ENCODE measurements at regions not wholly inside any gene's neighbourhood (a gene's known extent, or its start where the extent isn't known, plus 50 kb on each side); places are given as distances from the start of the nearest gene placed in this dataset.

DNA sequence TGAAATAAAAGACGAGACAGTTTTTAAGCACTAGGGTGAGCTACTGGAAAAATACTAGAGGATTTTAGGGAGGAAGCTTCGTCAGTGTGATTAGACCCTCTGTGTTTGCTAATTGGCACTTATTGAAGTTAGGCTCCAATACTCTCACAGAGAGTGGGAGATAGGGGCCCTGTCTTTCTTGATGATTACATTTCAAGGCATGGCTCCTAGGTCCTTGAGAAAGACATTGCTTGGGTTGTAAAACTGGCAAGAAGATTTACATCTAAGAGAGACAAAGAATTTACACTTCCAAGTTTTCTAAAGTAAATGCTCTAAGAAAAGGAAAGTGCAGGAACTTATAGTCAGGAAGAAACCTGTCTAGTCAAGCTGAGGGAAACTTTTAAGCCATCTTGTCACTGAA lies 183.2 kb downstream of the C12orf50 start:
- intact Hi-C loops (cut with micrococcal nuclease), result no loop called here

DNA sequence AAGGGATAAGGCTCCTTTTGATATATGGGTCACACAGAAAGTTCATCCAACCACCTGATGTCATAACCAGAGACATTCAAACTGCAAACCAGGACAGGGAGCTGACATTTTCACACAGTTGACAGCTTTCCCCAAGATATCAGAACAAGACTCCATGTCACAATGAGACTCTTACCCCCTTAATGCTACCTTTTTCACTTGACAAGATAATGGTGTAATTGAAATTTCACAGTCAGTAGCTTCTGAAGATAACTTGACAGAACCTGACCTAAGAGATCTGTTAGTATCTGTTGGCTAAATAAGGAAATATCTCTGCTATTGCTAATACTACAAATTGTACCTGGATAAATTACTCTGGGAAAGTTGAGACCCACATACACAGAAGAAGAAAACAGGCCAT lies 187.3 kb downstream of the C12orf50 start:
- intact Hi-C loops (cut with micrococcal nuclease), result no loop called here

DNA sequence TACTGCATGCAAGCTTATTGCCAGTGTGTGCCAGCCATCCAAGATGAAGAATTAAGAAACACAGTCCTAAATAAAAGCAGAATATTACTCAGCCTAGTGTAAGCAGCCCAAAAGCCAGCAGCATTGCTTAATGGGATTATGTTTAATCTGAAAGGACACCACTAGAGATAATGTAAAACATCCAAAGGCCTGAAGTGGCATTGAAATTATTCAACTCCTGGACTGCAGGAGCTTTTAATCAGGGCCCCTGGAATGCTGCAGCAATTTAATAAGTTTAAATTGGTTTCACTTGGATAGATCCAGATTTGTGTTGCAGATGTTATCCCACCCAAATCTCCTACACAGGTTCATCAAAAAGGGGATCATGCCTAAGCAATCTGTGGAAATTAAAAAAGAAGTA lies 193.0 kb downstream of the C12orf50 start:
- intact Hi-C loops (cut with micrococcal nuclease), result no loop called here

DNA sequence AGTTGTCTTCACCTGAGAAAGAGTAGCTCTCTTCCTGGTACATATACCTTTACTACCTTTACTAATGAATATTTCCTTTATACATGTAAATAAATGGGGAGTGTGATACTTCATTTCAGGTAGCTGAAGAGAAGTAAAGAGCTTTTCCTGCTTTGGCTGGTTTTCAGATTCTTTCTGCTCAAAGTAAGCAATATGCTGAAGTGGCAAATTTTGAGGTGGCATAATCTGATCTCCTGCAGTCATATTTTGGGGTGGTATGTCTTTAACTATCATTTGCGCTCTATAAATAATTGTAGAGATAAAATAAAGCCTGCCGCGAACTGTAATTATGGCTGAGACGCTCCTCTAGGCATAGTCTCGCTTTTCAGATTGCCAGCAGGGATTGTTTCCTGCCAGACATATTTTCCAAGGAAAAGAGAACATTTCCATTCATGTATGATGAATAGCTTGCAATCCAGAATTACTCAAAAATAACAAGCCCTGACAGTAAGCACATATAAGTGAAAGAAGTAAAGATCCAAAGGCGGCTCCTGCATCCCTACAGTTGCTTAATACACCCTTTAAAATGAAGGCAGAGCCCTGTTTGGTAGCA lies 200.7 kb downstream of the C12orf50 start:
- intact Hi-C loops (cut with micrococcal nuclease), result no loop called here

DNA sequence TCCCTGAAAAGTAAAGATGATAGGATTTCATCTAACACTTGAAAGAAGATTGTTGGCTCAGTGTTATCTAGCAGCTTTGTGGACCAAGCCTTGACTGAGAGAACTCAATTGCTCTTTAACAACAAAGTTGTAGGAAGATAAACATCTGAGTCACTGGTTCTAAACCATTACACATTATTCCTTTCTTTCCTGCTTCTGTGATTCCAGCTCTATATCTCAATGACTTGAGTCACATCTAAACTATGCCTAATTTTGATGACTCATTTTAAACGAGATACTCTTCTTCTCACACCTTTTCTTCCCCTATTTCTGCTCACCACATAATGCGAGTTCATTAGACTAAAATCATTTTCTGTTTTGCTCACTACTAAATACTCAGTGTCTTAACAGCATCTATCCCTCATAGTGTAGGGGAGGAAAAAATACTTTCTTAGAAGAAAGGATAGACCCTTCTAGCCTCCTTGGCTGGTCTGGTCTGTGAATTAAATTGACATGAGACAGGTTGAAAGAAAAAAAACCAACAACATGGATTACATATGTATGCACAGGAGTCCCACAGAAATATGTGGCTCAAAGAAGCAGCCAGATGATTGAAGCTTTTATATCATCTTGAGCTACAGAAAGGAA lies 201.4 kb downstream of the C12orf50 start:
- intact Hi-C loops (cut with micrococcal nuclease), result no loop called here

DNA sequence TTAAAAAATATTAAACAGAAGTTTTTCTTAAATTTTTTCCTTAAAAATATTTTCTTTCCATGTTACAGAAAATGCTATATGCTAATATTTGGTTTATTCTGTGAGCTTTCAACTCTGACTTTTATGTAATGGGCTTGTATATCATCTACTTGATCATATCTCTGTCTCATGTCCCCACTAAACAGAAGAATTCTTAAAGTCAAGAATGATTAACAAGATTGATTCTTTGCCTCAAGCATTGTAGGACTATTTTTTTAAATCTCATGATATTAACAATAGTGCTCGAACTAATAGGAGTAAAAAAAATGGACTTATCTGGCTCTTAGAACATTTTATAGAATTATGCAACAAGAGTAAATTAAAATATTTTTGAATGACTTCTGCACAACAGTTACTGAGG lies 206.3 kb downstream of the C12orf50 start:
- intact Hi-C loops (cut with micrococcal nuclease), result no loop called here

DNA sequence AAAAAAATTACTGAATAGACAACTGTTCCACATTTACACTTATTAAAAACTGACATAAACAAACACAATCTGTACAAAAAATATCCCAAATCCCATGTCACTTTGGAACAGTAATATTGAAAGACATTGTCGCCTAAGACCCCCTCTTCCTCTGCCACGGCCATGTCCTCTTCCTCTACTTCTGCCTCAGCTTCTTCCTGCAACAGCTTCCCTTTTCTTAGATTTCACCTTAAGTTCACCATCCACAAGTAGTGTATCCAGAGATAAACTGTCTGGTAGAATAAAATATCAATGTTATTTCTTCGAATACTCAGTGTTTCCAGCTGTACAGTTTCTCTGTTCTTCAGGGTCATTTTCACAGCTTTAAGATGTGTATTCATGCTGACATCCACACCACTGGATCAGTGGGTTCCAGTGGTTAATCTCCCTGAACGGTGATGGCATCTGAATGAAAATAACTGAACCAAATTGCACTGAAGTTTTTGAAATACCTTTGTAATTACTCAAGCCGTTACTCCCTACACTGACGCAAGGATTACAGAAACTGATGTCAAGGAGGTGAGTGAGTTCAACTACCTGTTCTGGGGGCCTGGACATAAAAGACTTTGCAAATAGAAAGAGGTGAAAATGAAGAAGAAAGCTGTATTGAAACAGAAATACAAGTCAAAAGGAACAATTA lies 208.5 kb downstream of the C12orf50 start:
- intact Hi-C loops (cut with micrococcal nuclease), result no loop called here

DNA sequence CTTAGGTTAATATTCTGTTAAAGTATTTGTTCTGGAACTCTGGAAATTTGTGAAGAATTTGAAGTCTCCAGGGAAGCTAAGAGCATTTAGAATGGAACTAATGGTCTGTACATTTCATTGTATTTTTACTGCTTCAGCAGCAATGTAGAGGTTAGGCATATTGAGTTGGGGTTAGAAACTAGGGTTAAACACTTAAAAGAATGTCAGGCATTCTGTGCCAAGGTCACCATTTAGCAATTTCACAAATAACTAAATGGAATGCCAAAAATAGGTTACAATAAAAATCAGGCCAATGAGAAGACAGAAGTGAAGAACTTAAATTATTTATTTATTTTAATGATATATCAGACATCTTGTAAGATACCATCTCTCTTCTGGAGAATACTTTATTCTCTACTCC lies 210.8 kb downstream of the C12orf50 start:
- intact Hi-C loops (cut with micrococcal nuclease), result no loop called here

DNA sequence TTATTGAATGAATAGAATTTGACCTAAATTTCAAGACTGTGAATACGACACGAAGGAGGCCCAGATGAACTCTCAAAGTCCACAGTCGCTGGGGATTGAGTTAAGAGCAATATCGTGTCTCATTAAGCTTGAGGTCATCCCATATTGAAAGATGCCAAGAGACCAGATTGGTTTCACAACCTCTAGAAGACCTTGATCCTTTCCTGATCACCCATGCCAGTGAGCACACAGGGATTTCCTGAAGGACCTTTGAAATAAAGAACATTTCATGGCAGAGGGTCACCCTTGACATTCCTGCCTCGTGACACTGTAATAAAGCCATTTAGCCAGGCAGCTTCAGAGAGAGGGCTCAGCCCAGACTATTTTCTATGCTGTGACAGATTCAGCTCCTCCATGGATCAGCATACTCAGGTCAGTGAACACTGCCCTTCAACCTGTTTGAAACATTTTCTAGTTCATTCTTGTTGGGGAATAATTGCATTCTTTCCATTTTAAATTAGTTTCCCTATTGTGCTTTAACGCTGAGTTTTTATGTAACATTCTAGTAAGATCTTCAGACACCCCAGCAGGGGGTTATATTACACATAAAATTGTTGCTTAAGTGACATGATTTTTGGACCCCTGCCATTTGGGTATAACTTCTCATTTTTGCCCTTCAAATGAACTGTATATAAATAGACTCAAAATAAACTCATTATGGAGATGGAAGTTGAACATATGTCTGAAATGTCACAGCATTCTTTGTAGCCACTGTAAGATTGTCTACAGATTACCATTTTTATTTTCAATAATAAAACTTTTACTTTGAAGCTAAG lies 213.2 kb downstream of the C12orf50 start:
- intact Hi-C loops (cut with micrococcal nuclease), result no loop called here

DNA sequence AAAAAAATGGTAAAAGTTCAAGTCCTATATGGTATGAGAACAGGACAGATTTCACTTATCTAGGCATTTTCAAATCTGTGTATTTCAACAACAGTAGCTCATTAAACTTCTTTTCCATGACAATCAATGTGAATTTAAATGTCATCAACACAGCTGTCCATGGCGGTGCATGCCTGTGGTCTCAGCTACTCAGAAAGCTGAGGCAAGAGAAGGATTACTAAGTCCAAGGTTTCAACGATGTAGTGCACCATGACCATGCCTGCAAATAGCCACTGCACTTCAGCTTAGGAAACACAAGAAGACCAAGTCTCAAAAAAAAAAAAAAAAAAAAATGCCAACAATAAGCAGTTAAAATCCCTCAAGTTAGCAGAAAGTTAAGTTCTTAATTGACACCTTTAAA lies 214.6 kb downstream of the C12orf50 start:
- intact Hi-C loops (cut with micrococcal nuclease), result no loop called here

DNA sequence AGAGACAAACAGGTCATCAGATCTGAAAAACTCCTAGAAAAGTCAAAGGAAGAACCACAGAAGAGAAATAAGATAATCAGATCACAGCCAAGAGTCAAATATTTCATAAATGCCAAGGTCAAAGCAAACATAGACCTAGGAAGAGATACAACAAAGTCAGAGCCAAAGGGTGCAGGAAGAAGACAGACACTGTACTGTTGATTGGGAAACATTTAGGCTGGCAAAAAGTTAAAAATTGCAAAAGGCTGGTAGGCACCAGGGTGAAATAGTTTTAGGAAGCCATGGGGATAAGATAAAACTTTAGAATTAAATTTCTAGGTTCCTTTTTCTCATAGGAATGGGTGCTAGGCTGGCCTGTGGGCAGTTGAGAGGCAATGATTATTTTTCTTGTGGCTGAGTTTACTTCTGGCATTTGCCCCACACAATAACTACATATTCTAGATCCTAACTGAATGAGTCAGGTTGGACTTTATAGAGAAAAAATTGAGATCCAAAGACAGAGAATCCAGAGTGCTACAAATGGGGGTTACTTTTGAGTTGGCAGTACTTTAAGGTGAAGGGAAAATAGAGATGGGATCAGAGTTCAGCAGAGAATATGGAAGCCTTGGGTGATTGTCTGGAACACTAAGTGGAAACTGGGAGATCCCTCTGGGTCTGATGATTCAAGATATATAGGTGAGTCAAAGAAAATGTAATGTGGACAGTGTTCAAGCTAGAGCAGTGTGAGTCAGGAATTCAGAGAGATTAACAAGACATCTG lies 215.5 kb downstream of the C12orf50 start:
- intact Hi-C loops (cut with micrococcal nuclease), result no loop called here

DNA sequence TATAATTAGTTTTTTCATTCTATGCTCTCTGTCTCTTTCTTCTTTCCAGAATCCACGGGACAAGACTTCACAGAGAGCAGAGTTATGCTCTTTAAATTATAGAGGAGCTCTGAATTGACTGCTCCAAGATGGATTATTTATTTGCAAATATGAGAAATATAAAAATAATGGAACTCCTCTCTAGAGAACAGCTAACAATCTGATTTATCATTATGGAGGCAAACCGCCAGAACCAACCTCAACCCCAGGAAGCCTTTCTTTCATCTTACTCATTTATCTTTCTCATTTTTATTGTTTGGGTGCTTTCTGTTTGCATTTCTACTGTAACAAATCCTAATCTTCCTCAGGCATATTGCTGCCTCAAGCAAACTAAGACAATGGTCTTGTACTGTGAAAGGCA lies 216.5 kb downstream of the C12orf50 start:
- intact Hi-C loops (cut with micrococcal nuclease), result no loop called here

DNA sequence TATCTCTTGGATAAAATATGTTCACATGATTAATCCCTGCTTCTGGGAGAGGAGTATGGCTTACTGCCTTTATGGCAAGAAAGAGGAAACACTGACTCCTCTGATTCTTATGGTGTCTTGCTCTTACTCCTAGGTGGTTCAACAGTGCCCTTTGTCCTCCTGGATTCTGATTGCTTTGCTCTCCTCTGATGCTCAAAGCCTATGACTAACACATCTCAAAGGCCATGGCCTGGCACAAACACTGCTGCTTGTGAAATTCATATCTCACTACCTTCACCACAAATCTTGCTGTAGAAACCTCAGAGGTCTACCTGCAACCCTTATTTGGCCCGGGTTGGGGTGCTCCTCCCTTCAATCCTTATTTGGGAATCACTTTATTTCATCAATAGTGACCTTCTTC lies 217.2 kb downstream of the C12orf50 start:
- intact Hi-C loops (cut with micrococcal nuclease), result no loop called here

DNA sequence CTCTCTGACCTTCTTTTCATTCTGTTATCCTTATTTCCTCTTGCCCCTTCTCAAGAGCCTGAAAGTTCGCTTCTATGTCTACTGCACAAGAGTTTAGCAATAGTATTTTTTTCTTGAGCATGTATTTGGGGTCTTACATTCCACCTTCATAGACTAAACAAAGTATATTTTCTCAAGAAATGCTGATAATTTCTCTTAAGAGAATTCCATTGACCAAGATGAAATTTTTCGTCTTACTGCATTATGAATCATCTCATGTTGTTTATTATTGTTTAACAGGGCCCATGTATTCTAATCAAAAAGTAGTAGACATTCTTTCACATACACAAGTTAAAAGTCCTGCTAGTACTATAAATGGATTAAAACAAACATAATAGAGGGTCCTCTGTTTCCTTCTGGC lies 219.3 kb downstream of the C12orf50 start:
- intact Hi-C loops (cut with micrococcal nuclease), result no loop called here

DNA sequence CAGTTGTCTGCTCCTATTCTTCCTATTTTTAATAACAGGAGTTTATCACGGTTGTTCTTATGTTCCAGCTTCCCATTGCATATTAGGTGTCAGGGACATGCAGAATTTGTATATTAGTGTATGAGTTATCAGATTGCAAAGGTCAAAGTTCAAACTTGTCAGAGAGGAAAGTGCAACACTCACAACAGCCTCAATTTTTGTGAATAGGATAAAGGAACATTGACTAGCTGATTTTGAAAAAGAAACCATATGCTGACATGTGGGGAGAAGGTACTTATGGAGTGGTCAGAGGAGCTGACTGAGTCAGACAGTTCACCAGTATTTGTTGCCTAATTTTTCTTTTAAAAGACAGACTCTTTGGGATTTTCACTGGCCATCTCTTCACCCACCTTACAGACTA lies 222.1 kb downstream of the C12orf50 start:
- intact Hi-C loops (cut with micrococcal nuclease), result no loop called here

DNA sequence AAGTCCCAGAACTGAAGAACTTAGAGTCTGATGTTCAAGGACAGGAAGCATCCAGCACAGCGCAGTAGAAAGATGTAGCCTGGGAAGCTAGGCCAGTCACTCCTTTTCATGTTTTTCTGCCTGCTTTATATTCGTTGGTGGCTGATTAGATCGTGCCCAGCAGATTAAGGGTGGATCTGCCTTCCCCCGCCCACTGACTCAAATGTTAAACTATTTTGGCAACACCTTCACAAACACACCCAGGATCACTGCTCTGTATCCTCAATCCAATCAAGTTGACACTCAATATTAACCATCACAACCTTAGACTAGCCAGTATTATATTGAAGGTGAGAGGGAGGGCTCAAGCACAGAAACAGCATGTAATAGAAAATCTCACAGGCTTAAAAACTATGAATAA lies 222.9 kb downstream of the C12orf50 start:
- intact Hi-C loops (cut with micrococcal nuclease), result no loop called here

DNA sequence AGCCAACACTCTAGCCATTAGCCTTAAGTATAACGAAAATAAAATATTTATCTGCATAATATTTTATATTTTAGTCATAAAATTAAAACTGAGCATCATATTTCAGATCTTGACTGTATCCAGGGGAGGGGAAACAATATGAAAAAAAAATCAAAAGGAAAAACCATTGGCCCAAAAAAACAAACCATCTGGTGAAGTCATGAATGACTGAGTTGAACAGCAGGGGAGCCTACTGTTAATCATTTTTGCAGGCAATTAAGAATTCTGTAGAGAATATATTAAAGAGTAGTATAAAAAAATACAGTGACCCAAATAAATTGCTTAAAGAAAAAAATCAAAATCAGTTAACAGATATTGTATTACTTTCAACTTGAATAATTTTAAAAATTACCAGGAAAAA lies 224.8 kb downstream of the C12orf50 start:
- intact Hi-C loops (cut with micrococcal nuclease), result no loop called here

DNA sequence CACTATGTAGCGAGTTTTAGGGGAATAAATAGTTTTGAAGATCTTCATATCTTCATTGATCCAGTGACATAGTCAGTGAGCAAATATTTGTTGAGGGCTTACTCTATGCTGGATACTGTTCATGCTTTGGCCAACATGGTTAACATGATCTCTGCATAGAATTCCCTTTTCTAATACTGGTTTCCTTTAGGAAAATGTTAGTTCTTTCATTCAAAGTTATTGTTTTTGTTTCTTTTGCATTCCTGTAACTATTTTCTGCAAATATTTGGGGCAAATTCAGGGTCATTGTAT lies 226.5 kb downstream of the C12orf50 start:
- intact Hi-C loops (cut with micrococcal nuclease), result no loop called here

DNA sequence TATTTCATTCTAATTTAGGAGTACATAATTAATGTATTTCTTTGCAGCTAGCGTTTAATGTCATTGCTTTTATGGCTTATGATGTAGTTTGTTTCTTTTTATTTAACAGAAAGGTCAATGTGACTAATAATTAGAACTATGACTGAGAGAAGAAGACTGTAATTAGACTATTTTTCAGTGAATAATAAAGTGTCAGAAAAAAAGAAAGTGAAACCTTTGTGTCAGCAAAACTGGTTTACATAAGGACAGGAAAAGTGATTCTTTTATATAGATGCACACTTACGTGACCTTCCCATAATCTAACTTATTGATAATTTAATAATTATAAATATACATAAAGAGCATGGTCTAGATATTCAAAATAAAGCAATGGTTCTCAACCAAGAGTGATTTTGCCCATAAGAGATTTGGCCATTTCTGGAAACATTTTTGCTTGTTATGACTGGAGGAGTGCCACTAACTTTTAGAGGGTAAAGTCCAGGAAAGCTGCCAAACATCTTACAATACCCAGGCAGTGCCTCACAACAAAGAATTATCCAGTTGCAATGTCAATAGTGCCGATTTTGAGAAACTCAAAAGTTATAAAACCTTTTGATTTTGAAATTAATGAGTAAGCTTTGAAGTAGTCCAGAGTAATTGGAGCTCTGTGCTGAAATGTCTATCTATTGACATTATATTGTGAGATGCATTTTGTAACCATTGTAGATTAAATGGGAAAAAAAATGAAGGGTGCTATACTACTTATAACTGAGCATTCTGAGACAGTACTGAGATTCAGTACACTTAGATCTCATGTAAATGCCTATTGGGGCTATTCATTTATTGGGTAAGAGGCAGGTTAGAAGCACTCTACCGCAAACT lies 227.1 kb downstream of the C12orf50 start:
- intact Hi-C loops (cut with micrococcal nuclease), result no loop called here

DNA sequence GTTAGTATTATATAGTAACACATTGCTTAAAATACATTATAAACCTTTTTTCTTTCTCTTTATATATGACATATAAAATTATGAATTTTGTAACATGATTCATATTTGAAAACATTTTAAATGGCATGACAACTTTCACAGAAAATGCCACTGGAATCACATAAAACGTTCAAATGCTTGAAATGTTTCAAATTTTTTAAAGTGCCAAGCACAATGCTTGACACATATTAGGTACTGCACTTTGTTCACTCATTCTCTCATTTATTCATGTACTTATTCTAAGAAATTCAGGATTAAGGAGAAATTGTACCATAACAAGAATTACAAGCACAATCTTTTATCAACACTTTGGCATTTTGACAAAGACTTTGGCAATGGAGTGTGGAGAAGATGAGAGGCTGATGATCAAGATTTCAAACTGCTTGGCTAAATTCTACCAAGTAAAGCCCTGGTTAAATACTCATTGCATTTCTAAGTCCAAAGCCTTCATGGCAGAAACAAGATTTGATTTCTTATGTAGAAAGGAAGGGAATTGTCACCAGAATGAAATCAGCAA lies 232.2 kb downstream of the C12orf50 start:
- intact Hi-C loops (cut with micrococcal nuclease), result no loop called here
